IMR-90 (cell line): ENCODE measurements at regions not wholly inside any gene's neighbourhood (a gene's known extent, or its start where the extent isn't known, plus 50 kb on each side); places are given as distances from the start of the nearest gene placed in this dataset.

Source experiments
- ATAC-seq: fragments of 200-7000 bp; cut with Tn5 transposase; 2 replicates; pipeline ENCODE4 v1.9.1; 2020; ENCODE audit warnings: low read depth, mild to moderate bottlenecking, moderate library complexity
- BruUV-seq: library from RNA; stranded (reverse); fragments of 400-500 nt; replicated peaks from 2 replicates; lab custom pipeline; 2021; lab: Mats Ljungman, UMichigan
- CTCF ChIA-PET: fragments of 300-600 bp; formaldehyde crosslinking; extraction: SDS; loops from one replicate; lab custom pipeline; 2021; ENCODE audit warnings: antibody characterized with exemption; lab: Yijun Ruan, JAX
- POLR2A ChIA-PET: fragments of 300-600 bp; sonication (Branson Sonifier 250); formaldehyde crosslinking; loops from one replicate; lab custom pipeline; 2022; ENCODE audit warnings: antibody characterized with exemption; ENCODE audit not compliant: unreplicated experiment; lab: Charles Lee
- DNase-seq: peaks from one replicate; pipeline ENCODE4 v3.0.0; 2013
- H2AFZ ChIP-seq: replicated peaks from 2 replicates; pipeline ENCODE3; 2013; ENCODE audit warnings: low read length, mild to moderate bottlenecking; ENCODE audit not compliant: poor library complexity
- H2AK5ac ChIP-seq: 2 replicates; pipeline ENCODE4 v1.6.1; 2013; ENCODE audit warnings: low read depth, low read length, inconsistent platforms
- H2AK9ac ChIP-seq: replicated peaks from 2 replicates; pipeline ENCODE3; 2013; ENCODE audit warnings: mild to moderate bottlenecking, low read depth, low read length, moderate library complexity; ENCODE audit not compliant: poor library complexity
- H2BK120ac ChIP-seq: 2 replicates; pipeline ENCODE4 v1.6.1; 2013; ENCODE audit warnings: low read depth, low read length, inconsistent platforms
- H2BK15ac ChIP-seq: 3 replicates; pipeline ENCODE4 v1.6.1; 2013; ENCODE audit warnings: low read depth, low read length, inconsistent platforms
- H2BK20ac ChIP-seq: 2 replicates; pipeline ENCODE4 v1.6.1; 2013; ENCODE audit warnings: low read depth, mild to moderate bottlenecking, inconsistent platforms, low read length, moderate library complexity
- H2BK5ac ChIP-seq: 2 replicates; pipeline ENCODE4 v1.6.1; 2013; ENCODE audit warnings: mild to moderate bottlenecking, low read depth, low read length, inconsistent platforms; ENCODE audit not compliant: poor library complexity, severe bottlenecking
- H3K14ac ChIP-seq: replicated peaks from 2 replicates; pipeline ENCODE4 v1.6.1; 2013; ENCODE audit warnings: low read depth, low read length, inconsistent platforms
- H3K18ac ChIP-seq: 2 replicates; pipeline ENCODE4 v1.6.1; 2013; ENCODE audit warnings: low read depth, low read length, control low read depth
- H3K23ac ChIP-seq: 2 replicates; pipeline ENCODE4 v1.6.1; 2013; ENCODE audit warnings: low read depth, low read length, inconsistent platforms
- H3K27ac ChIP-seq: 2 replicates; pipeline ENCODE4 v1.5.1; 2013; ENCODE audit warnings: mild to moderate bottlenecking, control low read depth, low read length; ENCODE audit not compliant: insufficient read depth
- H3K27me3 ChIP-seq: 2 replicates; pipeline ENCODE4 v1.6.1; 2013; ENCODE audit warnings: low read length; ENCODE audit not compliant: control insufficient read depth, insufficient read depth
- H3K36me3 ChIP-seq: 2 replicates; pipeline ENCODE4 v1.6.1; 2013; ENCODE audit warnings: low read length, mixed read lengths; ENCODE audit not compliant: control insufficient read depth, insufficient read depth
- H3K4ac ChIP-seq: 2 replicates; pipeline ENCODE4 v1.6.1; 2013; ENCODE audit warnings: low read depth, low read length, inconsistent platforms
- H3K4me1 ChIP-seq: 2 replicates; pipeline ENCODE4 v1.6.1; 2013; ENCODE audit warnings: low read length, mixed read lengths; ENCODE audit not compliant: control insufficient read depth, insufficient read depth
- H3K4me2 ChIP-seq: 2 replicates; pipeline ENCODE4 v1.6.1; 2013; ENCODE audit warnings: low read depth, mild to moderate bottlenecking, control low read depth, low read length, moderate library complexity
- H3K4me3 ChIP-seq: 2 replicates; pipeline ENCODE4 v1.5.1; 2013; ENCODE audit warnings: low read depth, mild to moderate bottlenecking, control low read depth, low read length, moderate library complexity; ENCODE audit not compliant: insufficient read depth
- H3K56ac ChIP-seq: 2 replicates; pipeline ENCODE4 v1.6.1; 2013; ENCODE audit warnings: low read length, inconsistent platforms; ENCODE audit not compliant: insufficient read depth; ENCODE audit errors: extremely low read depth
- H3K79me1 ChIP-seq, 2 experiments: 2 replicates each; pipeline ENCODE4 v1.6.1; 2013; ENCODE audit warnings: low read length in 2 of 2, inconsistent platforms in 1 of 2, low read depth in 1 of 2
- H3K9ac ChIP-seq: 2 replicates; pipeline ENCODE4 v1.6.1; 2013; ENCODE audit warnings: low read depth, low read length, control low read depth
- H3K9me1 ChIP-seq: 2 replicates; pipeline ENCODE4 v1.6.1; 2013; ENCODE audit warnings: low read length, inconsistent platforms; ENCODE audit not compliant: insufficient read depth
- H3K9me3 ChIP-seq: 2 replicates; pipeline ENCODE4 v1.6.1; 2013; ENCODE audit warnings: low read length; ENCODE audit not compliant: control insufficient read depth, insufficient read depth
- H4K20me1 ChIP-seq: 2 replicates; pipeline ENCODE4 v1.6.1; 2013; ENCODE audit warnings: low read length, inconsistent platforms; ENCODE audit not compliant: insufficient read depth
- H4K5ac ChIP-seq: 2 replicates; pipeline ENCODE4 v1.6.1; 2013; ENCODE audit warnings: mild to moderate bottlenecking, low read depth, low read length, control low read depth
- H4K8ac ChIP-seq, 2 experiments: 2 replicates each; pipeline ENCODE4 v1.6.1; 2013; ENCODE audit warnings: low read depth in 2 of 2, low read length in 2 of 2, control low read depth in 1 of 2, inconsistent platforms in 1 of 2
- H4K91ac ChIP-seq: 2 replicates; pipeline ENCODE4 v1.6.1; 2013; ENCODE audit warnings: low read depth, low read length, inconsistent platforms; ENCODE audit not compliant: insufficient read depth
- FOS ChIP-seq: fragments of 150-350 bp; IDR thresholded peaks from 2 replicates; pipeline ENCODE4 v1.6.1; 2016; ENCODE audit warnings: low read depth, low read length
- MAFK ChIP-seq: IDR thresholded peaks from 2 replicates; pipeline ENCODE4 v1.6.1; 2012; ENCODE audit warnings: low read depth, low read length, improper control_type of control experiment
- POLR2A ChIP-seq: IDR thresholded peaks from 2 replicates; pipeline ENCODE4 v1.6.1; 2012; ENCODE audit warnings: mild to moderate bottlenecking, low read depth, low read length
- WGBS, 2 experiments: methylation state at CpG; one replicate each; pipeline versions ENCODE4 v1.1.5 to v1.1.7; 2013; ENCODE audit warnings: missing lambda C conversion rate in 2 of 2; ENCODE audit not compliant: insufficient read length in 1 of 2; ENCODE audit errors: extremely low coverage in 2 of 2; 5-methylcytosine and 5-hydroxymethylcytosine counted together
- dilution Hi-C: fragments of 300-500 bp; cut with HindIII; formaldehyde crosslinking; loops from one replicate; pipeline ENCODE4 v1.14.3; 2018; ENCODE audit warnings: low sequenced_read_pairs; ENCODE audit not compliant: unreplicated experiment
- in situ Hi-C: fragments of 300-500 bp; cut with MboI; formaldehyde crosslinking; loops from 3 replicates; pipeline ENCODE4 v1.14.3; 2019; ENCODE audit warnings: low sequenced_read_pairs, inconsistent platforms, mixed read lengths
- intact Hi-C: fragments of 100-400 bp; cut with micrococcal nuclease; formaldehyde crosslinking; loops from 2 replicates; pipeline ENCODE4 v1.10.0; 2022

- POLR2A ChIA-PET, result no interaction called here
- Histone ChIP-seq H3K14ac (no peak overlapping the region), H3K4me1 (no peaks in the 10 kb centered on the region), H2BK20ac (no peak overlapping the region), H3K4me2 (no peak overlapping the region), H3K4ac (no peak overlapping the region), H3K9me3 (no peaks in the 10 kb centered on the region), H3K18ac (no peak overlapping the region; the same call in 1 of the 2 replicates), H3K79me1 (no peaks in the 10 kb centered on the region), H3K56ac (no peak overlapping the region), H4K20me1 (no peaks in the 10 kb centered on the region), H3K9ac (no peak overlapping the region), H3K23ac (no peak overlapping the region), H2AK9ac (no peak overlapping the region), H2BK120ac (no peak overlapping the region), H3K27me3 (no peaks in the 10 kb centered on the region), H4K5ac (no peak overlapping the region), H2BK15ac (no peak overlapping the region), H4K91ac (no peak overlapping the region), H4K8ac (no peak overlapping the region), H3K4me3 (no peak overlapping the region), H3K9me1 (no peaks in the 10 kb centered on the region), H2AFZ (no peak overlapping the region), H2AK5ac (no peak overlapping the region), H2BK5ac (peak overlapping the region; percentile 80), H3K36me3 (no peaks in the 10 kb centered on the region), H3K27ac (no peak overlapping the region)
- dilution Hi-C loops (no loop called here), intact Hi-C loops (no loop called here), in situ Hi-C loops (no loop called here)
- no CpG with 5 or more reads among the region's 2 CpGs for WGBS, 2 experiments
- peak; percentile 72 for DNase-seq
- no peak for TF ChIP-seq POLR2A
- no peak for TF ChIP-seq MAFK
- TF ChIP-seq FOS, result peak; percentile 29; the same call in 1 of the 2 replicates
- CTCF ChIA-PET, result no interaction called here
- BruUV-seq, result no TSS peak
- ATAC-seq, result peak; percentile 68
Observed at GRCh38 chr2:51290725-51291124, 258.8 kb upstream of the NRXN1 start.
